Heart right ventricle (tissue), 16 donors: ENCODE measurements at regions not wholly inside any gene's neighbourhood (a gene's known extent, or its start where the extent isn't known, plus 50 kb on each side); places are given as distances from the start of the nearest gene placed in this dataset.

ENCODE experiments used
- ATAC-seq, 8 donors: fragments of 200-7000 bp; cut with Tn5 transposase; one replicate each; pipeline ENCODE4 v1.9.1; 2020; ENCODE audit warnings: mild to moderate bottlenecking in 8 of 8, moderate library complexity in 8 of 8, moderate number of reproducible peaks in 1 of 8
- DNase-seq, 2 donors: peaks; one replicate each; pipeline ENCODE4 v3.0.0-alpha.2; 2020
- H3K27ac ChIP-seq, 10 donors: fragments of 200-600 bp; sonication (generic) in 2 of 10; one replicate each; pipeline versions ENCODE4 v1.5.0 to v1.8.0; 2020 to 2022; ENCODE audit warnings: mild to moderate bottlenecking in 3 of 10
- H3K27me3 ChIP-seq, 7 donors: fragments of 200-600 bp; one replicate each; pipeline ENCODE4 v1.8.0; 2021 to 2022; ENCODE audit warnings: mild to moderate bottlenecking in 2 of 7
- H3K36me3 ChIP-seq, 9 donors: fragments of 200-600 bp; sonication (generic) in 1 of 9; one replicate each; pipeline versions ENCODE4 v1.5.0 to v1.8.0; 2020 to 2022; ENCODE audit warnings: mild to moderate bottlenecking in 2 of 9
- H3K4me1 ChIP-seq, 9 donors: fragments of 200-600 bp; sonication (generic) in 1 of 9; one replicate each; pipeline versions ENCODE4 v1.5.0 to v1.8.0; 2020 to 2022; ENCODE audit warnings: mild to moderate bottlenecking in 4 of 9
- H3K4me3 ChIP-seq, 10 donors: fragments of 200-600 bp; sonication (generic) in 2 of 10; one replicate each; pipeline versions ENCODE4 v1.5.0 to v1.8.0; 2020 to 2022; ENCODE audit warnings: mild to moderate bottlenecking in 7 of 10, moderate library complexity in 2 of 10
- H3K9me3 ChIP-seq, 11 donors: fragments of 200-600 bp in 10 of 11; sonication (generic) in 2 of 11; one replicate each; pipeline versions ENCODE4 v1.5.0 to v1.8.0; 2013 to 2022; ENCODE audit warnings: mild to moderate bottlenecking in 2 of 11, control low read depth in 1 of 11, moderate library complexity in 1 of 11
- CTCF ChIP-seq, 9 donors: fragments of 200-600 bp; sonication (generic) in 2 of 9; IDR thresholded peaks; one replicate each; pipeline versions ENCODE4 v1.5.0 to v1.8.0; 2021 to 2022; ENCODE audit warnings: antibody characterized with exemption in 9 of 9, mild to moderate bottlenecking in 5 of 9, moderate library complexity in 1 of 9
- WGBS, 2 donors: extraction: QIAGEN DNeasy Blood & Tissue Kit; methylation state at CpG; one replicate each; pipeline ENCODE4 v1.1.7; 2013; ENCODE audit warnings: inconsistent platforms in 1 of 2; 5-methylcytosine and 5-hydroxymethylcytosine counted together
- intact Hi-C, 10 donors: fragments of 100-400 bp; cut with DNase I; formaldehyde crosslinking; loops; one replicate each; pipeline versions ENCODE4 v1.11.1 to v1.14.2; 2022
- donor health status: Arrhythmogenic right ventricular cardiomyopathy.
- donor health status: ischemic (EF 13 %, LVEDD 7.1; RV severe dilation, severe dysfunction).
- donor health status: healthy with polysubstance abuse.
- donor health status: DM: no; HTN: yes; CAD: no.
- donor health status: DM: no; HTN: no; CAD: no.
- donor health status: ischemic (EF 25% LVEDD 6.9; RV normal size, moderate dysfunction).
- donor health status: ischemic (EF 25% LVEDD 5.7; RV mildly dilated, moderate dysfunction).
- donor health status: healthy.
- donor health status: DM: yes; HTN: yes; CAD: no.
- donor health status: Ischemic cardiomyopathy.
- donor health status: ischemic (EF 35%, LVEDD 5.7; RV mildly dilated, moderate dysfunction).
- donor health status: nonischemic (EF 11% LVEDD 7.7; RV severe dilation, severe dysfunction).
- donor health status: DM: yes; HTN: yes; CAD: no.
- donor health status: PGD.
- donor health status: ischemic (EF 29% LVEDD 5.4; RV normal size, mild dysfunction).
- donor health status: nonischemic (EF 23%, LVEDD 6.1; RV moderate dilation, normal function).

GRCh38 chr17:79425686-79426085, 185.2 kb downstream of the RBFOX3 start:
- Histone ChIP-seq H3K27ac (no peak overlapping the region), H3K4me3 (no peak overlapping the region), H3K27me3 (peaks cover 0 to 63% (median 41%) of the 10 kb centered on the region in 7 donors), H3K4me1 (no peaks in the 10 kb centered on the region), H3K9me3 (no peaks in the 10 kb centered on the region), H3K36me3 (no peaks in the 10 kb centered on the region)
- no peak for ATAC-seq
- DNase-seq: no peak
- intact Hi-C loops: no loop called here
- no peak for TF ChIP-seq CTCF (IDR thresholded peaks at IDR 0.05)
- WGBS, 2 donors: 82 to 84% methylated on average over 14 of the region's 14 CpGs

GRCh38 chr17:79424471-79425185, 186.2 kb downstream of the RBFOX3 start:
- WGBS, 2 donors: 43 to 48% methylated on average over 9 of the region's 9 CpGs
- no peak overlapping the region for H3K4me3 ChIP-seq
- H3K4me1 ChIP-seq: no peaks in the 10 kb centered on the region
- H3K9me3 ChIP-seq: no peaks in the 10 kb centered on the region
- DNase-seq (no peak), ATAC-seq (no peak)
- H3K27me3 ChIP-seq: peaks cover 0 to 68% (median 41%) of the 10 kb centered on the region in 7 donors
- no peaks in the 10 kb centered on the region for H3K36me3 ChIP-seq
- TF ChIP-seq CTCF (IDR thresholded peaks at IDR 0.05): no peak
- H3K27ac ChIP-seq: no peak overlapping the region
- intact Hi-C loops: no loop called here

- Histone ChIP-seq H3K27me3 (peaks cover 0 to 68% (median 43%) of the 10 kb centered on the region in 7 donors), H3K4me1 (no peaks in the 10 kb centered on the region), H3K9me3 (no peaks in the 10 kb centered on the region), H3K36me3 (no peaks in the 10 kb centered on the region), H3K27ac (no peak overlapping the region), H3K4me3 (no peak overlapping the region)
- no peak for TF ChIP-seq CTCF (IDR thresholded peaks at IDR 0.05)
- ATAC-seq (no peak), DNase-seq (no peak)
- intact Hi-C loops: no loop called here
- WGBS, 2 donors: 75 to 77% methylated on average over 18 of the region's 18 CpGs
These were observed 186.9 kb downstream of the RBFOX3 start for GRCh38 chr17:79423811-79424465.

DNA sequence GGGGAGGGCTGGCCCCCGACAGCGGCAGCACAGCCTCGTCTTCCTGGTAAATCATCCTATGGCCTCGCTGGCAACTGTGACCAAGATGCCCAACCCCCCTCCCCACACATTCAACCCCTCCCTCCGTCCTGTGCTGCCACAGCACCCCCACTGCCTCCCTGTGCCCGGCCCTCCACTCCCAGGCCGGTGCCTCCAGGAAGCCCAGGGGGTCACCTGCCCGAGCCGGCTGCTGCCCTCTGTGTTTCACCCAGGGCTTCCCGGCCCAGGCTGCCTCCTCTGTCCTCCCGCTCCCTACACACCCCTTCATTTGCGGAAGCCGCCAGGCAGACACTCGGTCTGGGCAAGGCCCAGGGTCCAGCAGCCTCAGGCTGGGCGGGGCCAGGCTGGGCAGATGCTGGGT, 188.6 kb downstream of the RBFOX3 start:
- intact Hi-C loops: no loop called here
- no peaks in the 10 kb centered on the region for H3K4me1 ChIP-seq
- no peak overlapping the region for H3K4me3 ChIP-seq
- no peaks in the 10 kb centered on the region for H3K36me3 ChIP-seq
- TF ChIP-seq CTCF (IDR thresholded peaks at IDR 0.05): no peak
- WGBS, 2 donors: 67 to 68% methylated on average over 15 of the region's 15 CpGs
- DNase-seq (no peak), ATAC-seq (no peak)
- H3K27me3 ChIP-seq: peaks cover 0 to 68% (median 39%) of the 10 kb centered on the region in 7 donors
- H3K27ac ChIP-seq: no peak overlapping the region
- no peaks in the 10 kb centered on the region for H3K9me3 ChIP-seq
